T-cell (primary cell): ENCODE measurements at regions not wholly inside any gene's neighbourhood (a gene's known extent, or its start where the extent isn't known, plus 50 kb on each side); places are given as distances from the start of the nearest gene placed in this dataset.

Source experiments
- ATAC-seq, 4 experiments: fragments of 200-7000 bp in 3 of 4; fragments of 150-1000 bp in 1 of 4; cut with Tn5 transposase; replicated peaks in 1 of 4; 1 replicate in 3 of 4; 2 replicates in 1 of 4; pipeline ENCODE4 v1.10.0; 2021; ENCODE audit warnings: moderate library complexity in 3 of 4, mild to moderate bottlenecking in 2 of 4, moderate number of reproducible peaks in 1 of 4
- CTCF ChIA-PET, 2 donors: fragments of 300-600 bp; sonication (Branson Sonifier 250); formaldehyde crosslinking; loops; one replicate each; lab custom pipeline; 2022; ENCODE audit warnings: antibody characterized with exemption in 2 of 2; lab: Charles Lee
- POLR2A ChIA-PET, 2 donors: fragments of 300-600 bp; sonication (Branson Sonifier 250); formaldehyde crosslinking; loops; one replicate each; lab custom pipeline; 2022; ENCODE audit warnings: antibody characterized with exemption in 2 of 2; lab: Charles Lee
- DNase-seq, 35 experiments: peaks; one replicate each; pipeline versions ENCODE4 v3.0.0 to v3.0.0-alpha.2; 2013 to 2023
- H3K27ac ChIP-seq: one replicate; pipeline ENCODE4 v1.5.1; 2013; ENCODE audit warnings: low read length
- H3K27me3 ChIP-seq, 2 experiments: replicated peaks in 1 of 2; 1 replicate in 1 of 2; 2 replicates in 1 of 2; pipeline versions ENCODE4 v1.6.1 to v1.7.0; 2013; ENCODE audit warnings: low read length in 1 of 2, mixed read lengths in 1 of 2; ENCODE audit not compliant: control insufficient read depth in 2 of 2, insufficient read depth in 2 of 2; ENCODE audit errors: extremely low read depth in 1 of 2
- H3K36me3 ChIP-seq, 2 donors: 1 replicate in 1 of 2; 2 replicates in 1 of 2; pipeline versions ENCODE4 v1.6.1 to v1.7.0; 2013; ENCODE audit warnings: low read length in 1 of 2; ENCODE audit not compliant: control insufficient read depth in 2 of 2, insufficient read depth in 1 of 2; ENCODE audit errors: extremely low read depth in 1 of 2
- H3K4me1 ChIP-seq, 2 experiments: 1 replicate in 1 of 2; 2 replicates in 1 of 2; pipeline versions ENCODE4 v1.6.1 to v1.7.0; 2013; ENCODE audit warnings: low read length in 2 of 2, mixed read lengths in 1 of 2; ENCODE audit not compliant: insufficient read depth in 2 of 2, control insufficient read depth in 1 of 2; ENCODE audit errors: extremely low read depth in 1 of 2
- H3K4me3 ChIP-seq, 2 donors: 1 replicate in 1 of 2; 2 replicates in 1 of 2; pipeline versions ENCODE4 v1.5.1 to v1.7.0; 2013; ENCODE audit warnings: mild to moderate bottlenecking in 2 of 2, low read length in 1 of 2, moderate library complexity in 1 of 2; ENCODE audit not compliant: control insufficient read depth in 1 of 2; ENCODE audit errors: extremely low read depth in 1 of 2
- H3K9me3 ChIP-seq: 2 replicates; pipeline ENCODE4 v1.7.0; 2013
- H3K27ac Mint-ChIP-seq, 2 donors: one replicate each; pipeline ENCODE4 v1.8.0; 2020 to 2021; ENCODE audit warnings: mild to moderate bottlenecking in 2 of 2, mixed read lengths in 2 of 2
- H3K27me3 Mint-ChIP-seq, 2 donors: one replicate each; pipeline ENCODE4 v1.8.0; 2021 to 2022; ENCODE audit warnings: mixed read lengths in 2 of 2
- H3K36me3 Mint-ChIP-seq: one replicate; pipeline ENCODE4 v1.8.0; 2021; ENCODE audit warnings: mixed read lengths
- H3K4me1 Mint-ChIP-seq, 3 donors: one replicate each; pipeline ENCODE4 v1.8.0; 2020 to 2022; ENCODE audit warnings: mixed read lengths in 3 of 3, mild to moderate bottlenecking in 1 of 3
- H3K4me3 Mint-ChIP-seq, 3 donors: one replicate each; pipeline ENCODE4 v1.8.0; 2020 to 2022; ENCODE audit warnings: mild to moderate bottlenecking in 3 of 3, mixed read lengths in 3 of 3, moderate library complexity in 3 of 3
- H3K9me3 Mint-ChIP-seq, 3 donors: one replicate each; pipeline ENCODE4 v1.8.0; 2020 to 2022; ENCODE audit warnings: mixed read lengths in 3 of 3
- WGBS: methylation state at CpG from one replicate; pipeline ENCODE4 v1.1.5; 2013; ENCODE audit warnings: missing lambda C conversion rate; ENCODE audit not compliant: insufficient coverage; 5-methylcytosine and 5-hydroxymethylcytosine counted together

- WGBS = 80% methylated on average over 1 of the region's 3 CpGs
- no peaks in the 10 kb centered on the region for H3K4me1 ChIP-seq
- Mint-ChIP-seq H3K36me3 (no peaks in the 10 kb centered on the region), H3K9me3 (peaks cover 0 to 16% (median 6%) of the 10 kb centered on the region in 3 donors), H3K4me3 (no peak overlapping the region), H3K27ac (no peak overlapping the region), H3K27me3 (peaks cover 0 to 6% of the 10 kb centered on the region in 2 donors), H3K4me1 (no peaks in the 10 kb centered on the region)
- H3K36me3 ChIP-seq = no peaks in the 10 kb centered on the region
- DNase-seq (no peak), ATAC-seq (no peak)
- CTCF ChIA-PET = no interaction called here
- H3K27me3 ChIP-seq = no peaks in the 10 kb centered on the region
- no peaks in the 10 kb centered on the region for H3K9me3 ChIP-seq
- POLR2A ChIA-PET = no interaction called here
- no peak overlapping the region for H3K4me3 ChIP-seq
- no peak overlapping the region for H3K27ac ChIP-seq
Observed at GRCh38 chr7:79683185-79683890, 229.9 kb upstream of the MAGI2 start.

GRCh38 chr7:79681454-79681853 lies 228.0 kb upstream of the MAGI2 start:
- ChIA-PET CTCF (no interaction called here), POLR2A (no interaction called here)
- no peak for DNase-seq

DNA sequence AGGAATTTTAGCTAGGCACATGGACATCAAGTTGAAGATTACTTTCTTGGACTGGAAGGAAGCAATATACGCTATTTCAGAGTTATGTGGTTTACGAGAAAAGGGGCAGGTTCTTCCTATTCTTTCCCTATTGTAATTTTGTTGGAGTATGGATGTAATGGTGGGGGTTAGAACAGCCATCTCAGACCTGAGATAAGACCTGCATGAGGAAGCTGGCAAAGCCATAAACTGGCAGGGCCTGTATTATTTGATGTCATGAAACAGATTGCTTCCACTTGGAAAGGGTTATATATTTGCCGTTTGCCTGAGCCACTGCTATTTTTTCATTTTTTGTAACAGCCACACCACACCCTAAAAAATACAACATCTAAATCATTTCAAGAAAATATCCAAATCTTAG lies 220.5 kb upstream of the MAGI2 start:
- Histone ChIP-seq H3K9me3 (no peaks in the 10 kb centered on the region), H3K27me3 (no peaks in the 10 kb centered on the region), H3K4me1 (no peaks in the 10 kb centered on the region), H3K4me3 (no peak overlapping the region), H3K36me3 (no peaks in the 10 kb centered on the region), H3K27ac (no peak overlapping the region)
- Mint-ChIP-seq H3K36me3 (no peaks in the 10 kb centered on the region), H3K4me3 (no peak overlapping the region), H3K27me3 (no peaks in the 10 kb centered on the region), H3K9me3 (peaks cover 3 to 23% (median 5%) of the 10 kb centered on the region in 3 donors), H3K4me1 (no peaks in the 10 kb centered on the region), H3K27ac (no peak overlapping the region)
- DNase-seq (no peak), ATAC-seq (no peak)
- WGBS = 69% methylated on average over 2 of the region's 3 CpGs
- ChIA-PET CTCF (no interaction called here), POLR2A (no interaction called here)

More at GRCh38 chr7:79681454-79681853, 228.0 kb upstream of the MAGI2 start:
- Histone ChIP-seq H3K4me3 (no peak overlapping the region), H3K27ac (no peak overlapping the region), H3K36me3 (no peaks in the 10 kb centered on the region), H3K27me3 (no peaks in the 10 kb centered on the region), H3K9me3 (no peaks in the 10 kb centered on the region), H3K4me1 (no peaks in the 10 kb centered on the region)
- H3K36me3 Mint-ChIP-seq = no peaks in the 10 kb centered on the region
- no peak overlapping the region for H3K27ac Mint-ChIP-seq
- WGBS = 80% methylated on average over 5 of the region's 8 CpGs
- no peak overlapping the region for H3K4me3 Mint-ChIP-seq
- H3K9me3 Mint-ChIP-seq = peaks cover 0 to 16% (median 6%) of the 10 kb centered on the region in 3 donors
- ATAC-seq = no peak
- peaks cover 0 to 6% of the 10 kb centered on the region in 2 donors for H3K27me3 Mint-ChIP-seq
- H3K4me1 Mint-ChIP-seq = no peaks in the 10 kb centered on the region

DNA sequence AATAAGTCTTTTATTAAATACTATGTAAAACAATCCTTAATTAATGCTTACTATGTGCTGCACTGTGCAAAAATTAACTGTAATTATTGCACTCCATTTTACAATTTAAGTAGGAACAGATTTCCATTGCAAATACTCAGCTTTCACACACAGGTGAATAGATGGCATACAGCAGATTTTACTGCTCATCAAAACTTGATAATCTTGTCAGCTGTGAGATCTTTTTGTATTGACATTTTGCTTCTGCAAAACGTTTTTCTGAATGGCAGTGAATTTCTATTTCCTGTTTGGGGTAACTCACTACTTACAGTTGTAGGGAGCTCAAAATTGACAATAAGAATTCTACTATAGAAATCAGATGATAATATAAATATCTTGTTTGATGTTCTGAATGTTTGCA lies 220.0 kb upstream of the MAGI2 start:
- no peaks in the 10 kb centered on the region for H3K27me3 Mint-ChIP-seq
- no peaks in the 10 kb centered on the region for H3K9me3 ChIP-seq
- no peaks in the 10 kb centered on the region for H3K36me3 ChIP-seq
- no peaks in the 10 kb centered on the region for H3K36me3 Mint-ChIP-seq
- no peak overlapping the region for H3K4me3 Mint-ChIP-seq
- H3K27ac ChIP-seq = no peak overlapping the region
- H3K4me1 ChIP-seq = no peaks in the 10 kb centered on the region
- ATAC-seq = no peak
- POLR2A ChIA-PET = no interaction called here
- WGBS = no CpG with 5 or more reads among the region's 1 CpG
- no peak for DNase-seq
- CTCF ChIA-PET = no interaction called here
- H3K27ac Mint-ChIP-seq = no peak overlapping the region
- no peaks in the 10 kb centered on the region for H3K27me3 ChIP-seq
- H3K4me3 ChIP-seq = no peak overlapping the region
- H3K9me3 Mint-ChIP-seq = peaks cover 3 to 23% (median 5%) of the 10 kb centered on the region in 3 donors
- H3K4me1 Mint-ChIP-seq = no peaks in the 10 kb centered on the region

GRCh38 chr7:79668292-79668691 lies 214.8 kb upstream of the MAGI2 start:
- CTCF ChIA-PET = no interaction called here

GRCh38 chr7:79666472-79666871 lies 213.0 kb upstream of the MAGI2 start:
- Mint-ChIP-seq H3K9me3 (peaks cover 7 to 29% (median 9%) of the 10 kb centered on the region in 3 donors), H3K27me3 (no peaks in the 10 kb centered on the region), H3K4me1 (no peaks in the 10 kb centered on the region), H3K36me3 (no peaks in the 10 kb centered on the region), H3K4me3 (no peak overlapping the region), H3K27ac (no peak overlapping the region)
- POLR2A ChIA-PET = no interaction called here
- CTCF ChIA-PET = no interaction called here
- no peaks in the 10 kb centered on the region for H3K27me3 ChIP-seq
- H3K4me1 ChIP-seq = no peaks in the 10 kb centered on the region
- H3K36me3 ChIP-seq = no peaks in the 10 kb centered on the region
- H3K9me3 ChIP-seq = no peaks in the 10 kb centered on the region
- ATAC-seq (no peak), DNase-seq (no peak)
- H3K4me3 ChIP-seq = no peak overlapping the region
- WGBS = 100% methylated on average over 1 of the region's 3 CpGs
- no peak overlapping the region for H3K27ac ChIP-seq

More at GRCh38 chr7:79668292-79668691, 214.8 kb upstream of the MAGI2 start:
- no peak overlapping the region for H3K27ac ChIP-seq
- H3K9me3 ChIP-seq = no peaks in the 10 kb centered on the region
- H3K36me3 Mint-ChIP-seq = no peaks in the 10 kb centered on the region
- POLR2A ChIA-PET = no interaction called here
- no peak overlapping the region for H3K4me3 ChIP-seq
- H3K4me1 Mint-ChIP-seq = no peaks in the 10 kb centered on the region
- no peaks in the 10 kb centered on the region for H3K27me3 ChIP-seq
- H3K4me1 ChIP-seq = no peaks in the 10 kb centered on the region
- peaks cover 7 to 29% (median 9%) of the 10 kb centered on the region in 3 donors for H3K9me3 Mint-ChIP-seq
- ATAC-seq (no peak), DNase-seq (no peak)
- H3K4me3 Mint-ChIP-seq = no peak overlapping the region
- no peaks in the 10 kb centered on the region for H3K27me3 Mint-ChIP-seq
- WGBS = no CpG with 5 or more reads among the region's 3 CpGs
- no peaks in the 10 kb centered on the region for H3K36me3 ChIP-seq
- H3K27ac Mint-ChIP-seq = no peak overlapping the region
